GM12878 (cell line): ENCODE measurements at regions not wholly inside any gene's neighbourhood (a gene's known extent, or its start where the extent isn't known, plus 50 kb on each side); places are given as distances from the start of the nearest gene placed in this dataset.

Experiments
- ATAC-seq: fragments of 200-7000 bp; cut with Tn5 transposase; 3 replicates; pipeline ENCODE4 v1.9.1; 2020; ENCODE audit warnings: mild to moderate bottlenecking, moderate library complexity
- BruUV-seq: library from RNA; stranded (reverse); fragments of 400-500 nt; replicated peaks from 2 replicates; lab custom pipeline; 2021; lab: Mats Ljungman, UMichigan
- CTCF ChIA-PET: fragments of 300-600 bp; sonication (Branson Sonifier 250); formaldehyde crosslinking; extraction: SDS; loops from one replicate; lab custom pipeline; 2021; ENCODE audit warnings: inconsistent platforms; lab: Yijun Ruan, JAX
- POLR2A ChIA-PET: fragments of 350-600 bp; formaldehyde crosslinking; extraction: SDS; loops from one replicate; lab custom pipeline; 2021; ENCODE audit warnings: inconsistent platforms; lab: Charles Lee
- RAD21 ChIA-PET: fragments of 300-600 bp; sonication (Branson Sonifier 250); formaldehyde crosslinking; loops from one replicate; lab custom pipeline; 2023; ENCODE audit warnings: antibody characterized with exemption; ENCODE audit not compliant: unreplicated experiment; lab: Charles Lee
- SMC1A ChIA-PET: fragments of 300-600 bp; sonication (Branson Sonifier 250); formaldehyde crosslinking; loops from one replicate; lab custom pipeline; 2023; ENCODE audit not compliant: unreplicated experiment, uncharacterized antibody; lab: Charles Lee
- DNase-seq: peaks from one replicate; pipeline ENCODE4 v3.0.0-alpha.2; 2011; ENCODE audit warnings: low read depth, low spot score
- FAIRE-seq: peaks from 3 replicates; lab custom pipeline; 2011; peaks lifted over from hg19 to GRCh38; lab: Jason Lieb, UNC
- H2AFZ ChIP-seq: 2 replicates; pipeline ENCODE4 v1.6.0; 2011; ENCODE audit warnings: low read depth, low read length, control low read depth; ENCODE audit not compliant: control insufficient read depth
- H3K27ac ChIP-seq: 2 replicates; pipeline ENCODE4 v1.5.1; 2011; ENCODE audit warnings: control low read depth; ENCODE audit not compliant: control insufficient read depth, insufficient read depth
- H3K27me3 ChIP-seq, 2 experiments: replicated peaks in 1 of 2; 2 replicates each; pipeline versions ENCODE4 v1.6.0 to v1.6.1; 2011; ENCODE audit warnings: low read length in 1 of 2; ENCODE audit not compliant: control insufficient read depth in 2 of 2, insufficient read depth in 2 of 2
- H3K36me3 ChIP-seq, 2 experiments: 2 replicates each; pipeline ENCODE4 v1.5.1; 2011; ENCODE audit warnings: low read length in 1 of 2; ENCODE audit not compliant: control insufficient read depth in 2 of 2, insufficient read depth in 2 of 2
- H3K4me1 ChIP-seq: 2 replicates; pipeline ENCODE4 v1.6.1; 2011; ENCODE audit warnings: mild to moderate bottlenecking, low read length, moderate library complexity, mixed read lengths; ENCODE audit not compliant: control insufficient read depth, insufficient read depth
- H3K4me2 ChIP-seq: 2 replicates; pipeline ENCODE4 v1.6.0; 2011; ENCODE audit warnings: control low read depth; ENCODE audit not compliant: control insufficient read depth, insufficient read depth
- H3K4me3 ChIP-seq: fragments of 200-600 bp; sonication (generic); 2 replicates; pipeline ENCODE4 v1.5.1; 2016
- H3K79me2 ChIP-seq: 2 replicates; pipeline ENCODE4 v1.6.0; 2011; ENCODE audit warnings: low read length; ENCODE audit not compliant: control insufficient read depth, insufficient read depth
- H3K9ac ChIP-seq: 2 replicates; pipeline ENCODE4 v1.8.0; 2011; ENCODE audit warnings: low read length, control low read depth, mixed read lengths; ENCODE audit not compliant: control insufficient read depth, insufficient read depth
- H3K9me3 ChIP-seq: replicated peaks from 3 replicates; pipeline ENCODE4 v1.5.1; 2011; ENCODE audit warnings: mild to moderate bottlenecking, low read length; ENCODE audit not compliant: control insufficient read depth, insufficient read depth
- H4K20me1 ChIP-seq: 2 replicates; pipeline ENCODE4 v1.6.0; 2011; ENCODE audit not compliant: control insufficient read depth, insufficient read depth
- ATF3 ChIP-seq: IDR thresholded peaks from 2 replicates; pipeline ENCODE4 v1.6.1; 2011; ENCODE audit warnings: low read depth, mild to moderate bottlenecking, low read length, moderate library complexity, borderline replicate concordance; ENCODE audit errors: extremely low read depth
- CEBPB ChIP-seq, 2 experiments: fragments of 150-350 bp in 1 of 2; IDR thresholded peaks; 2 replicates each; pipeline ENCODE4 v1.6.1; 2012 to 2014; ENCODE audit warnings: low read depth in 2 of 2, low read length in 2 of 2, borderline replicate concordance in 1 of 2, inconsistent platforms in 1 of 2
- HSF1 ChIP-seq: fragments of 150-350 bp; IDR thresholded peaks from 2 replicates; pipeline ENCODE4 v1.6.1; 2014; ENCODE audit warnings: mild to moderate bottlenecking, low read depth, low read length
- NFYB ChIP-seq: IDR thresholded peaks from 2 replicates; pipeline ENCODE4 v1.6.1; 2011; ENCODE audit warnings: low read depth, mild to moderate bottlenecking, low read length, improper control_type of control experiment, moderate library complexity; ENCODE audit not compliant: insufficient read depth
- RUNX3 ChIP-seq: IDR thresholded peaks from 2 replicates; pipeline ENCODE4 v1.6.1; 2012; ENCODE audit warnings: low read length, inconsistent platforms
- YBX1 ChIP-seq: fragments of 450-650 bp; IDR thresholded peaks from 2 replicates; pipeline ENCODE4 v1.6.1; 2016; ENCODE audit warnings: antibody characterized with exemption
- YY1 ChIP-seq: IDR thresholded peaks from 2 replicates; pipeline ENCODE4 v1.6.1; 2011; ENCODE audit warnings: low read depth, mild to moderate bottlenecking, low read length
- ZBTB40 ChIP-seq: fragments of 450-650 bp; IDR thresholded peaks from 2 replicates; pipeline ENCODE4 v1.6.1; 2016; ENCODE audit warnings: mild to moderate bottlenecking, moderate library complexity, borderline replicate concordance
- WGBS: methylation state at CpG from one replicate; pipeline ENCODE4 v1.1.6; 2016; ENCODE audit warnings: low lambda C conversion rate; ENCODE audit not compliant: insufficient replicate concordance, insufficient coverage; ENCODE audit errors: missing lambda C conversion rate; 5-methylcytosine and 5-hydroxymethylcytosine counted together
- in situ Hi-C: fragments of 300-500 bp; cut with MboI; formaldehyde crosslinking; loops from 9 replicates; pipeline ENCODE4 v1.14.3; 2018; ENCODE audit warnings: mixed read lengths
- intact Hi-C: fragments of 100-400 bp; cut with micrococcal nuclease; formaldehyde crosslinking; loops from one replicate; pipeline ENCODE4 v1.14.2; 2022; ENCODE audit not compliant: unreplicated experiment

GRCh38 chr17:36689089-36689667 is 87.8 kb downstream of the MRM1 start:
- H3K27ac ChIP-seq, result no peak overlapping the region
- H3K4me1 ChIP-seq, result peaks cover 8% of the 10 kb centered on the region
- H3K9ac ChIP-seq, result no peak overlapping the region
- H3K9me3 ChIP-seq, result no peaks in the 10 kb centered on the region
- no peaks in the 10 kb centered on the region for H3K36me3 ChIP-seq
- H3K27me3 ChIP-seq, result peaks cover 0 to 1% of the 10 kb centered on the region in 2 experiments; a peak in 2 of 4 replicates
- no peak for ATAC-seq
- SMC1A ChIA-PET, result no interaction called here
- FAIRE-seq, result no peak
- 48% methylated on average over 15 of the region's 15 CpGs for WGBS
- in situ Hi-C loops (no loop called here), intact Hi-C loops (no loop called here)
- POLR2A ChIA-PET, result no interaction called here
- no peaks in the 10 kb centered on the region for H4K20me1 ChIP-seq
- no peak overlapping the region for H3K4me3 ChIP-seq
- H3K79me2 ChIP-seq, result no peaks in the 10 kb centered on the region
- no peak for TF ChIP-seq ATF3
- no peak for TF ChIP-seq CEBPB (IDR thresholded peaks at IDR 0.05; ENCODE audit: borderline replicate concordance in 1 of 2, low read depth in 2 of 2, low read length in 2 of 2)
- TF ChIP-seq YBX1, result no peak
- no peak for TF ChIP-seq HSF1
- no peak for TF ChIP-seq NFYB
- no peak for TF ChIP-seq ZBTB40
- no peak for TF ChIP-seq YY1
- peak; percentile 35; the same call in 1 of the 2 replicates for TF ChIP-seq RUNX3
- H2AFZ ChIP-seq, result no peak overlapping the region
- H3K4me2 ChIP-seq, result no peak overlapping the region
- RAD21 ChIA-PET, result no interaction called here
- DNase-seq, result no peak
- CTCF ChIA-PET, result no interaction called here
- no TSS peak for BruUV-seq
